ENCODE measurements at regions not wholly inside any gene's neighbourhood (a gene's known extent, or its start where the extent isn't known, plus 50 kb on each side); places are given as distances from the start of the nearest gene placed in this dataset.

DNA sequence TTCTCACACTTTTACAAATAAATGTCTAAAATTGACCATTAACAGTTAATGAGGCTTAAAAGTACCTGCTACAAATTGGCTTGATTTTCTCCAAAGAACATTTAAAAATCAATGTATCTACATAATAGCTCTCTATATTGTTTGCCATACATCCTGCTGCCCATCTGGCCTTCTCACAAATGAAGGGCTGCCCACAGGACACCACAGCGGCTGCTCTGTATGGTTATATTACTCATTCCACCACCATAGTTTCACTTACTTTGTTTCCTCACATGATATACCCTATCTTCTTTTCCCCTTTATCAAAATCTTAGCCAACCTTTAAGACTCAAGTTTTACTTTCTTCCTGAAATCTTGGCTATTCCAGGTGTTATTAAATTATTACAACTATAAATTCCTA is 407.7 kb upstream of the HTR1E start:
- TF ChIP-seq CTCF (IDR thresholded peaks at IDR 0.05) (no peak), POLR2AphosphoS5 (IDR thresholded peaks at IDR 0.05) (no peak)

Measured in prostate gland (tissue), 2 donors.